Upper lobe of left lung (tissue), 4 donors: ENCODE measurements at regions not wholly inside any gene's neighbourhood (a gene's known extent, or its start where the extent isn't known, plus 50 kb on each side); places are given as distances from the start of the nearest gene placed in this dataset.

Source experiments
- EP300 ChIP-seq, 4 donors: sonication (generic); formaldehyde crosslinking; IDR thresholded peaks; one replicate each; pipeline ENCODE4 v1.5.1; 2017; ENCODE audit warnings: antibody characterized with exemption in 4 of 4, control low read depth in 2 of 4
- POLR2A ChIP-seq, 4 donors: fragments of 450-650 bp; IDR thresholded peaks; one replicate each; pipeline ENCODE4 v1.5.1; 2016 to 2017; ENCODE audit warnings: antibody characterized with exemption in 4 of 4, mild to moderate bottlenecking in 2 of 4
- POLR2AphosphoS5 ChIP-seq, 2 donors: sonication (generic); formaldehyde crosslinking; IDR thresholded peaks; one replicate each; pipeline ENCODE4 v1.5.1; 2017; ENCODE audit warnings: antibody characterized with exemption in 2 of 2
- TF ChIP-seq, protein P1 (sequence below), 6 experiments: fragments of 450-650 bp in 4 of 6; fragments of 200-600 bp in 2 of 6; sonication (generic) in 2 of 6; IDR thresholded peaks; one replicate each; pipeline ENCODE4 v1.5.1; 2016 to 2019; ENCODE audit warnings: antibody characterized with exemption in 6 of 6

DNA sequence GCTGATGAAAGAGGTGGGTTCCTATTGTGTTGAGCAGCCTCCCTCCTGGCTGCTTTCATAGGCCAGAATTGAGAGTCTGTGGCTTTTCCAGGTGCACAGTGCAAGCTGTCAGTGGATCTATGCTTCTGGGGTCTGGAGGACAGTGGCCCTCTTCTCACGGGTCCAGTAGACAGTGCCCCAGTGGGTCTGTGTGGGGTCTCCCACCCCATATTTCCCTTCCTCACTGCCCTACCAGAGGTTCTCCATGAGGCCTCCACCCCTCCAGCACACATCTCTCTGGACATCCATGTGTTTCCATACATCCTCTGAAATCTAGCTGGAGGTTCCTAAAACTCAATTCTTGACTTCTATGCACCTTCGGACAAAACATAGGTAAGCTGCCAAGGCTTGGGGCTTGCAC is 201.2 kb downstream of the FAM43A start:
- TF ChIP-seq POLR2A (IDR thresholded peaks at IDR 0.05) (no peak), POLR2AphosphoS5 (IDR thresholded peaks at IDR 0.05) (no peak), EP300 (IDR thresholded peaks at IDR 0.05) (no peak)
- TF ChIP-seq, protein P1, sequence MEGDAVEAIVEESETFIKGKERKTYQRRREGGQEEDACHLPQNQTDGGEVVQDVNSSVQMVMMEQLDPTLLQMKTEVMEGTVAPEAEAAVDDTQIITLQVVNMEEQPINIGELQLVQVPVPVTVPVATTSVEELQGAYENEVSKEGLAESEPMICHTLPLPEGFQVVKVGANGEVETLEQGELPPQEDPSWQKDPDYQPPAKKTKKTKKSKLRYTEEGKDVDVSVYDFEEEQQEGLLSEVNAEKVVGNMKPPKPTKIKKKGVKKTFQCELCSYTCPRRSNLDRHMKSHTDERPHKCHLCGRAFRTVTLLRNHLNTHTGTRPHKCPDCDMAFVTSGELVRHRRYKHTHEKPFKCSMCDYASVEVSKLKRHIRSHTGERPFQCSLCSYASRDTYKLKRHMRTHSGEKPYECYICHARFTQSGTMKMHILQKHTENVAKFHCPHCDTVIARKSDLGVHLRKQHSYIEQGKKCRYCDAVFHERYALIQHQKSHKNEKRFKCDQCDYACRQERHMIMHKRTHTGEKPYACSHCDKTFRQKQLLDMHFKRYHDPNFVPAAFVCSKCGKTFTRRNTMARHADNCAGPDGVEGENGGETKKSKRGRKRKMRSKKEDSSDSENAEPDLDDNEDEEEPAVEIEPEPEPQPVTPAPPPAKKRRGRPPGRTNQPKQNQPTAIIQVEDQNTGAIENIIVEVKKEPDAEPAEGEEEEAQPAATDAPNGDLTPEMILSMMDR (IDR thresholded peaks at IDR 0.05), result no peak
